NCI-H1048 (cell line): ENCODE measurements at regions not wholly inside any gene's neighbourhood (a gene's known extent, or its start where the extent isn't known, plus 50 kb on each side); places are given as distances from the start of the nearest gene placed in this dataset.

Experiments
- DNase-seq: peaks from one replicate; lab custom pipeline; 2025; lab: John Stamatoyannopoulos, UW

GRCh38 chr6:122124908-122125307 is 274.5 kb upstream of the HSF2 start:
- DNase-seq: no peak

GRCh38 chr6:122126894-122127293 is 272.6 kb upstream of the HSF2 start:
- DNase-seq: no peak

- DNase-seq: no peak
Measured at GRCh38 chr6:122128445-122128844, 271.0 kb upstream of the HSF2 start.

GRCh38 chr6:122129313-122130025 is 270.0 kb upstream of the HSF2 start:
- no peak for DNase-seq

GRCh38 chr6:122130026-122130348 is 269.5 kb upstream of the HSF2 start:
- DNase-seq: no peak

- DNase-seq: no peak
Measured at GRCh38 chr6:122130518-122130917, 268.9 kb upstream of the HSF2 start.

GRCh38 chr6:122136386-122136785 is 263.1 kb upstream of the HSF2 start:
- no peak for DNase-seq

GRCh38 chr6:122140031-122140430 is 259.4 kb upstream of the HSF2 start:
- no peak for DNase-seq

- DNase-seq: no peak
Measured at GRCh38 chr6:122141246-122141645, 258.2 kb upstream of the HSF2 start.

GRCh38 chr6:122143813-122144601 is 255.4 kb upstream of the HSF2 start:
- DNase-seq: no peak

- DNase-seq: no peak
Measured at GRCh38 chr6:122145246-122145645, 254.2 kb upstream of the HSF2 start.

- no peak for DNase-seq
Measured at GRCh38 chr6:122145741-122146240, 253.7 kb upstream of the HSF2 start.

GRCh38 chr6:122147291-122147690 is 252.2 kb upstream of the HSF2 start:
- DNase-seq: no peak

GRCh38 chr6:122151066-122151465 is 248.4 kb upstream of the HSF2 start:
- no peak for DNase-seq

- DNase-seq: no peak
Measured at GRCh38 chr6:122151763-122152162, 247.7 kb upstream of the HSF2 start.

- DNase-seq: no peak
Measured at GRCh38 chr6:122153557-122153956, 245.9 kb upstream of the HSF2 start.

GRCh38 chr6:122154155-122154554 is 245.3 kb upstream of the HSF2 start:
- no peak for DNase-seq

- no peak for DNase-seq
Measured at GRCh38 chr6:122154912-122155575, 244.4 kb upstream of the HSF2 start.

- DNase-seq: no peak
Measured at GRCh38 chr6:122161136-122161535, 238.3 kb upstream of the HSF2 start.

- DNase-seq: no peak
Measured at GRCh38 chr6:122165014-122165413, 234.4 kb upstream of the HSF2 start.

- DNase-seq: no peak
Measured at GRCh38 chr6:122170274-122170673, 229.2 kb upstream of the HSF2 start.

GRCh38 chr6:122178988-122179387 is 220.5 kb upstream of the HSF2 start:
- DNase-seq: no peak

GRCh38 chr6:122180132-122180531 is 219.3 kb upstream of the HSF2 start:
- DNase-seq: no peak
